Retina (tissue), 1 donor: ENCODE measurements at regions not wholly inside any gene's neighbourhood (a gene's known extent, or its start where the extent isn't known, plus 50 kb on each side); places are given as distances from the start of the nearest gene placed in this dataset.

Experiments used
- DNase-seq: peaks from one replicate; pipeline ENCODE4 v3.0.0-alpha.2; 2016

DNA sequence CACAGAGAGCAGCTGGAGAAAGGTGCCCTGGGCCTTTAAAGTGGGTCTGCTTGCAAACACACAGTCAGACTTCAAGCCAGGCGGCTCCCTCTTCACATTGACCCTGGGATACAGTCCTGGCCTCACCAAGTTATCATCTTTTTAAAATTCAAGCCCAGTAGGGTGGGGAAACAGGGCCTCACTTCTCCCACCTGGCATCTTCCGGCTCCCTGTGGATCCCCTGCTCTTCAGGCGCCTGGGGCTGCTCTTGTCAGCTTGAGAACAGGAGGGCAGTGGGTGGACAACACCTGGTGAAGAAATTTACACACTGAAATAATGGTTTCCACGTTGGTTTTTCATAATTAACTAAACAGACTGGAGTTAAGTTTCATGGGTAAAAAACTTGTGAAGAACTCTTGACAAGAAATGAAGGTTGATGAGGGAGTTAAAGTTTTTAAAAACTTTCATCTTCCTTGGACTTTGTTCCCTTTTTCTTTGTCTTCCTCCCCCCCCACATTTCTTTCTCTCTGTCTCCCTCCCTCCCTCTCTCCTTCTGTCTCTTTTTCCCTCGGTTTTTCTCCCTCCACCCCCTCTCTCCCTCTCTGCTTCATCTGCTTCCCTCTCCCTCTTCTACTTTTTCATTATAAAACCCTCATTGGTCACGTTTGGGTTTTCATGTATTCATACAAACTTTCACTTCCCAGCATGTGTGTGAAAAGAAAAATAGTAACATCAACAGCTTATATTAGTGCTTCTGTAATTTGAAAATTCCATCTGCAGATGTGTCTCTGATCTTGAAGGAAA, 219.6 kb downstream of the DMRT2 start:
- DNase-seq = no peak

- DNase-seq = no peak
Measured at GRCh38 chr9:1271367-1271766, 221.2 kb downstream of the DMRT2 start.

GRCh38 chr9:1271786-1272185, 221.6 kb downstream of the DMRT2 start:
- no peak for DNase-seq

DNA sequence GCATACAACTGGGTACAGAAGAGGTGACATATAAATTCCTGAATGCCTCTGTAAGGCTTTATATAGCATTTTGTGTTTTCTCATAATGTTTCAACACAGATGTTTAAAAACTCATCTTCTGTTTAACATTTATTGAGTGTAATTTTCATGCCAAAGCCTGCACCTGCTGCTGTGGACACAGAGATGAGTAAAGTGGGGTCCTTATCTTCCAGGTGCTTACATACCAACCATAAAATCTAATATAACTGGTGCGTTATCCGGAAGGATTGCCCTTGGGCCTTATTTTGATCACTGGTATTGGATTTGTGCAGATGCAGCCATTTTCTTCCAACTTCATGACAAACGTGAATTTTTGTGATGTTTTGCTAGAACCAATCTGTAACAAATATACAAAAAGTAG, 222.3 kb downstream of the DMRT2 start:
- no peak for DNase-seq

GRCh38 chr9:1273859-1274258, 223.7 kb downstream of the DMRT2 start:
- DNase-seq = no peak

DNA sequence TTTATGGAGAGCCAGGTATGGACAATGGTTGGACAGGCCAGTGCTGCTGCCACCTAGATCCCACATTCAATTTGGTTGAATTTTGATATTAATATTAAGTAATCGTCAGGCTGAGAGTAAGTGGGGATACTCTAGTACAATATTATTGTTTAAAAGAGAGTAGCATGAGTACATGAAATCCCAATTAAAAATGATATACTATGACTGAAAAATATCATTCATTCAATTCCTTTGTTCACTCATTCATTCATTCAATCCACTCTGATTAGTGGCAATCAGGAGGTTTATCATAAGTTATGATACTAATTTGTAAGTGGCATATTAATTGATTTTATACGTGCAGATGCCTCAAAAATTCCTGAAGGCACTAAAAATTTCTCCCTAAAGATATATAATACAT, 224.2 kb downstream of the DMRT2 start:
- DNase-seq = no peak

GRCh38 chr9:1276474-1276873, 226.3 kb downstream of the DMRT2 start:
- DNase-seq = no peak

DNA sequence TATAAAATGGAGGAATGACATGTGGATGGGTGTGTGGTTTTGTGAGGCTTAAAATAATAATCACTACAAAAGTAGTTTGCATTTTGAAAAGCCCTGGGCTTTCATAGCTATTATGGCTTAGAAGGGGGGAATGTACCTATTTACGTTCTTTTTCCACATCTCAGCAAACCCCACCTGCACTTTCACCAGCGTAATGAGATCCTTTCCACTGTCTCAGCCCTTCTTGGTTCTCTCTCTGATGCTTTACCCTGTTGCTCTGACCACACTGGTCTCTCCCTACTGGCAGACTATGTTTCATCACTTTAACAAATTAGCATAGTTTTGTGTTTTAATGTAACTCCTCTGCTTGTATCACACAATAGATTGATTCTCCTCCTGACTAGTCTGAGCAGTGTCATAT, 234.6 kb downstream of the DMRT2 start:
- no peak for DNase-seq

DNA sequence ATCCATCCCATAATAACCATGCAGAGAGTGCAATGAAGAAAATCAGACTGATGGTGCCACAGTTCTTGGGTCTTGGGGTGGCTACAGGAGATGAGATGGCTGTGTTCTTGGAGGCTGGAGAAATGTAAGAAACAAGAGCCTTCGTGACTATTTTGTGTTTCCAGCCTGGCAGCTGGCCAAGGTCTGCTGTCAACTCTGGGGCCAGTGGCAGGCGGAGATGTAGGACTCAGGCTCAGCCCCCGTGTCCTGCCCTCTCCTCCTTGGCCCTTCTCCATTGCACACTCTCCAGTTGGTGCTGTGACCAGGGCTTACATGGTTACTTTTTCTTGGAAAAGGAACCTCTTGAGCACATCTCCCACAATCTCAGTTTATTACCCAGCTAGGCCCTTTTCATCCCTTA, 235.4 kb downstream of the DMRT2 start:
- no peak for DNase-seq

- DNase-seq = no peak
Measured at GRCh38 chr9:1292384-1292783, 242.2 kb downstream of the DMRT2 start.

DNA sequence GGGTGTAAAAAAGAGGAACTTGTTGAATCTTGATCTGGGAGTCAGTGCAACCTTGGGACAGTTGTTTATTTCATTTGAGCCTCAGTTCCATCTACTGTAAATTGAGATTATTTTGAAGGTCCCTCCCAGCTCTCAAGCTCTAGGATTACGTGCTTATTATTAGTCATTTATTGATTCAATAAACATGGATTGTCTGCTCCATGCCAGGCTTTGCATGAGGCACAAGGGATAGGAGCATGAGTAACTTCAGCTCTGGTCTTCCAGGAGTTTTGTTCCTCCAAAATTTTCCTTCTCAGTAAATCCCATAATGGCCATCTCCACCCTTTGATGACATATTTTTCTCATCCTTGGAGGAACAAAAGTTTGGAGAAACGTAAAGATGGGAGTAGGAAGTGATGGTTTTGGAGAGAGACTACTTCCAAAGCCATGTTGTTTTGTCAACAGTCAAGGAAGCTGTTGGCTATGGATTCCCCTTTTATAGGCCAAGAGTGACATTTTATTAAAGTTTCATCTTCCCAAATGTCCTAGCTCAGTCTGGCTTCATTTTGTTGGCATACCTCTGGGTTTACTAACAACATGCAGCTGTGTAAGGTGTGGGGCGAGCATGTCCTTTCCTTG, 244.6 kb downstream of the DMRT2 start:
- DNase-seq = no peak

DNA sequence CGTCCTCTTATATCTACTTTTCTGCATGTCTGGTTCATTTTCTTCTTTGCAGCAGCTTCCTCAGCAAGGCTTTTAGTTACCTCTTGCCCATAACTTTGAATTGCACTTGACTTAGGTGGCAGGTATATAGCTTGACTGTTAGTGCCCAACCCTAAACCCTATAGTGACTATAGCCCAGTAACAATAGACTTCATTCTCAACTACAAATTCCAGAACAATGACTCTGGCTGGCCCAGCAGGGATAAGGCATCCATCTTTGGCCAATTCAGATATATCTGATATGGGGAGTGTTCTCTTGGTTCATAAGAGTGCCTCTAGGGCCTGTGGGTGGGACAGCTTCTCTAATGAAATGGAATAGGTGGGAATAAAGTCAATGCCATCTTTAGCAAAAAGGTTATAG, 246.2 kb downstream of the DMRT2 start:
- no peak for DNase-seq

DNA sequence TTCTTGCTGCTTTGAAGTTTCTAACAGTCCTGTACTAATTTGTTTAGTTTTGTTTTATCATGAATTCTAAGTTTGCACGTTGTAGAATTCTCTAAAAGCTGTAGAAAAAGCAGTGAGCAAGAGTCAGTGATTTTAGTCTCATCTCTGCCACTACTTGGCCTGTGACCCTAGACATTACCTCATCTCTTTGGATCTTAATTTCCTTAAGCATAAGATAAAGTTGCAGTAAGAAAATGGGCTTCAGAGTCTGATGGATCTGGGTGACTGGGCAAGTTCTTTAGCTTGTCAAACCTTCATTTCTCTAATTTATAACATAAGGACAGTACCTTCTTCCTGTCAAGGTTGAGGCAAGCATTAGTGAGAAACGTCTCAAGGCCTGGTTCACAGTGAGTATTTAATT, 247.9 kb downstream of the DMRT2 start:
- DNase-seq = no peak

- DNase-seq = no peak
Measured at GRCh38 chr9:1300941-1301340, 250.8 kb downstream of the DMRT2 start.

DNA sequence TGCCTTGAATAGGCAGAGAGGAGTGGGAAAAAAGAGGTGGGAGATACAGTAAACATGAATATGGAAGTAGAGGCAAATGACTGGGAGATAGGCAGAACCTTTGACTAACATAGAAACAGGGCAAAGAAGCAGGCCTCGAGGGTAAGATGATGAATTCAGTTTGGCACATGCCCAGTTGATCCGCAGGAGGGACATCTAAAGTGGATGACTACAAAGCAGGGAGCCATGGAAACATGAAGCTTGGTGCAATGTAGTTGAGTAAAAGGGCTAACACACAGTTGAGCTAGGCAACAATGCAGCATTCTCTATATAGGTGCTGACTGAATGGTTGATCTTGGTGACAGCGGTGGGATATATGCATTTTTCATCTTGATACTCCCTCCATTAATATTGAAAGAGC, 253.8 kb downstream of the DMRT2 start:
- no peak for DNase-seq

DNA sequence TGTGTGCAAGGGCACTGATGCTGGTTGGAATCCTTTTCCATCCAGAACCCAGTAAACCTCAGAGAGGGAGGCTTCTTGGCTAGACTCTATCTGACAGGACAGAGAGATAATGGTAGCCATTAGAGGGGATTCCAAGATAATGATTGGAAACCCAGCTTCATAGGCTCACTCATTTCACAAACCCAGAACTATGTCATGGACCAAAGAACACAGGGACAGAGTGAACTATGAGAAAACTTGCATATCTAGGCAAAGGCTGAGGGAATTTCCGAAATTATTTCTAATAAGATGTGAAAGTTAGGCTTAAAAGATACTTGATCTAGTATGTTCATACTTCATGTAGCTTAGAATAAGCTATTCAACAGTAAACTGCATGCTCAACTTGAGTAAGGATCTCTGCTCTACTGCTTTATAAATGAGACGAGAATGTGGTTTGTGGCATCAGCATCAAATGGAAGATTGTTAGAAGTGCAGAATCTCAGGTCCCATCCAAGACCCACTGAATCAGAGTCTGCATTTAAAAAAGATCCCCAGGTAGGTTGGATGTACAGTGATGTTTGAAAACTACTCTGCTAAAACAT, 261.4 kb downstream of the DMRT2 start:
- DNase-seq = no peak

- DNase-seq = no peak
Measured at GRCh38 chr9:1319436-1319835, 269.3 kb downstream of the DMRT2 start.

DNA sequence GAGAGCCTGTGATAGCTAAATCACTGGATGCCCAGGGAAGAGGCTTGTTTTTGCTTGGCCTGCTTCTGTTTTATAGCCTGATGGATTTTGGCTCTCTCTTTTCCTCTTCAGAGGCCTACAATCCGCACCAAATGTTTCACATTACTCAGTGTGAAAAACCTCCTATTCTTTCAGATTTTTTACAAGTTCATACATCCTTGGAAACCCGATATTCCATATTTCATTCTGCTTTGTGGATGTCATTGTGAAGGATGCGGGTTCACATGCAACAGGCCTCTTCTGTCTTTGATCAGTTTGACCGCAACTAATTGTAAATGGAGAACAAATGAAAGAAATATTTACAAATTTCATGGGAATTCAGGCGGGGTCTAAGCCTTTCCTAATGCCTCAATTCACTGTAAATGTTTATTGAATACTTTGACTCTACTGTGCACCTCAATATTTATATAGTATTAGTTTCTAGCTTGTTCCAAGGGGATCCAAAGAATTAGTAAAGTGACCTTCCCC, 269.9 kb downstream of the DMRT2 start:
- DNase-seq = no peak

GRCh38 chr9:1320607-1321195, 270.5 kb downstream of the DMRT2 start:
- DNase-seq = no peak

- no peak for DNase-seq
Measured at GRCh38 chr9:1327467-1327866, 277.3 kb downstream of the DMRT2 start.

DNA sequence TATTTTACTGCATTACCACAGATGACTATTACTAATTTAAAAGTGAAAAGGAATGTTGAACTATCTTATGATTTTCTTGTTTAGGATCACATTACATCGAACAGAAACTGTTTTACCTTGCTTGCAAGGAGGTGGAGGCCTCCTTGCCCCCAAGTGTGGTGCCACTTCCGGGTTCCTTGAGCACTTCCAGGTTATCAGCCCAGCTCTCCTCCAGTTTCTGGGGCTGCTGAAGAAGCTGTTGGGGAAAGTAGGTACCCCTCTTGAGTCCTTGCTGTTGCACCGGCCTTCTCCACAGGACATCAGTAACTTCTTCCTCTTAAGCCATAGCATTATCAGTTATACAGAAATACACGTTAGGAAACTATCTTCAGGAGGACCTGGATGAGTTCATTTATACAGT, 278.2 kb downstream of the DMRT2 start:
- DNase-seq = no peak

DNA sequence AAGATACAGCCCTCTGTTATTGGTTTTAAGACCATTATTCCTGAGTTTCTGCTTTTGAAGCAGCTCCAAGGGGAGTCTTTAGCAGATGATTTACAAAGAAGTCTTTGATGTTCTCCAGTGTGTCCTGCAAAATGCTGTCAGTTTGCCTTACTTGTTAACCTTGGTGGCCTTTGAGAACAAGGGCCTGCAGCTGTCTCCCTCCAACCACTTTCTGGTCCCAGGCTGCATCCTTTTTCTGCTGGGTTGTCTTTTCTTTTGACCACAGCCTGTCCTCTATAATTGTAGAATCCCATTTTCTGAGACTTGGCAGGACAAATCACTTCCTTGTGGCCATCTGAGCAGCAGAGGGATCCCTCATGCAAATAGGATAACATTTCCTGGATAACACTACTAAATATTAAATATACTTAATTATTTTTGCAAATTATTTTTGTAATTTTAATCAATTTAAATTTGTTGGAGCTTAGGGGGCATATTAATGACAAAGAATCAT, 281.4 kb downstream of the DMRT2 start:
- DNase-seq = no peak

DNA sequence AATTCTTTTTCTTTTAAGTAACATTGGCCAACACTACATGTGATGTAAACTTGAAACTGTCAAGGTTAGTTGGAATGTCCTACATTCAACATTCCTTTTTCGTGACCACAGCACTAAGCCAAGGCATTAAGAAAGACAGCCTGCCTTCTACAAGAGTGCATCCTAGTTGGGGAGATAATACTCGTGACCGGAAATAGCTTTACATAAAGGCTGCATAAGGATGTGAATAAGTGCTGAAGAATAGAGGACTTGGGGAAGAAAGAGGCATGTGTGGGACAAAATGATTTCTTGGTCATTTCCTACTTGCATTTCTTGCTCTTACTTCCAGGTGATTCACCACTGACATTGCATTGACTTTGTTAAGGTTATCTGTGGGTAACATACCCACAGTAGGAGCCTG, 282.0 kb downstream of the DMRT2 start:
- DNase-seq = no peak

- no peak for DNase-seq
Measured at GRCh38 chr9:1335174-1335573, 285.0 kb downstream of the DMRT2 start.
